ENCODE measurements at regions not wholly inside any gene's neighbourhood (a gene's known extent, or its start where the extent isn't known, plus 50 kb on each side); places are given as distances from the start of the nearest gene placed in this dataset.

GRCh38 chr18:64799376-64799775, 650.5 kb upstream of the LINC00305 start:
- H3K4me3 ChIP-seq (ENCODE audit: severe bottlenecking): no peak overlapping the region
- no peak for TF ChIP-seq CTCF (IDR thresholded peaks at IDR 0.05; ENCODE audit: poor library complexity, severe bottlenecking)
- H3K27me3 ChIP-seq (ENCODE audit: insufficient read depth, poor library complexity, severe bottlenecking): peaks cover 4% of the 10 kb centered on the region
- H3K27ac ChIP-seq (ENCODE audit: poor library complexity, severe bottlenecking): no peak overlapping the region
- H3K9me3 ChIP-seq (ENCODE audit: severe bottlenecking): no peaks in the 10 kb centered on the region
- no peaks in the 10 kb centered on the region for H3K4me1 ChIP-seq (ENCODE audit: insufficient read depth, poor library complexity, severe bottlenecking)
- H3K36me3 ChIP-seq (ENCODE audit: low read depth): no peaks in the 10 kb centered on the region
- ATAC-seq (ENCODE audit: low read depth): no peak
- DNase-seq (ENCODE audit: low spot score): no peak

GRCh38 chr18:64791236-64791635, 642.3 kb upstream of the LINC00305 start:
- Histone ChIP-seq H3K27ac (ENCODE audit: poor library complexity, severe bottlenecking) (no peak overlapping the region), H3K4me1 (ENCODE audit: insufficient read depth, poor library complexity, severe bottlenecking) (no peaks in the 10 kb centered on the region), H3K36me3 (ENCODE audit: low read depth) (no peaks in the 10 kb centered on the region), H3K9me3 (ENCODE audit: severe bottlenecking) (no peaks in the 10 kb centered on the region), H3K27me3 (ENCODE audit: insufficient read depth, poor library complexity, severe bottlenecking) (peaks cover 7% of the 10 kb centered on the region), H3K4me3 (ENCODE audit: severe bottlenecking) (no peak overlapping the region)
- no peak for TF ChIP-seq CTCF (IDR thresholded peaks at IDR 0.05; ENCODE audit: poor library complexity, severe bottlenecking)
- ATAC-seq (ENCODE audit: low read depth) (no peak), DNase-seq (ENCODE audit: low spot score) (no peak)

- ATAC-seq (ENCODE audit: low read depth): no peak
- no peaks in the 10 kb centered on the region for H3K4me1 ChIP-seq (ENCODE audit: insufficient read depth, poor library complexity, severe bottlenecking)
- H3K27ac ChIP-seq (ENCODE audit: poor library complexity, severe bottlenecking): no peak overlapping the region
- no peak for DNase-seq (ENCODE audit: low spot score)
- no peaks in the 10 kb centered on the region for H3K9me3 ChIP-seq (ENCODE audit: severe bottlenecking)
- H3K36me3 ChIP-seq (ENCODE audit: low read depth): no peaks in the 10 kb centered on the region
- no peak for TF ChIP-seq CTCF (IDR thresholded peaks at IDR 0.05; ENCODE audit: poor library complexity, severe bottlenecking)
- no peak overlapping the region for H3K4me3 ChIP-seq (ENCODE audit: severe bottlenecking)
- H3K27me3 ChIP-seq (ENCODE audit: insufficient read depth, poor library complexity, severe bottlenecking): no peaks in the 10 kb centered on the region
Observed at GRCh38 chr18:64785686-64786085, 636.8 kb upstream of the LINC00305 start.

- Histone ChIP-seq H3K9me3 (ENCODE audit: severe bottlenecking) (no peaks in the 10 kb centered on the region), H3K4me1 (ENCODE audit: insufficient read depth, poor library complexity, severe bottlenecking) (no peaks in the 10 kb centered on the region), H3K4me3 (ENCODE audit: severe bottlenecking) (no peak overlapping the region), H3K27ac (ENCODE audit: poor library complexity, severe bottlenecking) (no peak overlapping the region), H3K36me3 (ENCODE audit: low read depth) (no peaks in the 10 kb centered on the region), H3K27me3 (ENCODE audit: insufficient read depth, poor library complexity, severe bottlenecking) (no peaks in the 10 kb centered on the region)
- DNase-seq (ENCODE audit: low spot score) (no peak), ATAC-seq (ENCODE audit: low read depth) (no peak)
- no peak for TF ChIP-seq CTCF (IDR thresholded peaks at IDR 0.05; ENCODE audit: poor library complexity, severe bottlenecking)
Observed at GRCh38 chr18:64777556-64777955, 628.7 kb upstream of the LINC00305 start.

- Histone ChIP-seq H3K4me3 (ENCODE audit: severe bottlenecking) (no peak overlapping the region), H3K27me3 (ENCODE audit: insufficient read depth, poor library complexity, severe bottlenecking) (no peaks in the 10 kb centered on the region), H3K27ac (ENCODE audit: poor library complexity, severe bottlenecking) (no peak overlapping the region), H3K9me3 (ENCODE audit: severe bottlenecking) (no peaks in the 10 kb centered on the region), H3K36me3 (ENCODE audit: low read depth) (no peaks in the 10 kb centered on the region), H3K4me1 (ENCODE audit: insufficient read depth, poor library complexity, severe bottlenecking) (no peaks in the 10 kb centered on the region)
- no peak for TF ChIP-seq CTCF (IDR thresholded peaks at IDR 0.05; ENCODE audit: poor library complexity, severe bottlenecking)
- ATAC-seq (ENCODE audit: low read depth): no peak
- no peak for DNase-seq (ENCODE audit: low spot score)
Observed at GRCh38 chr18:64765908-64766307, 617.0 kb upstream of the LINC00305 start.

All from RWPE2 (cell line).